Right lobe of liver (tissue), 4 donors: ENCODE measurements at regions not wholly inside any gene's neighbourhood (a gene's known extent, or its start where the extent isn't known, plus 50 kb on each side); places are given as distances from the start of the nearest gene placed in this dataset.

Experiments
- POLR2A ChIP-seq: fragments of 450-650 bp; IDR thresholded peaks from one replicate; pipeline ENCODE4 v1.6.1; 2017; ENCODE audit warnings: antibody characterized with exemption, mild to moderate bottlenecking
- TF ChIP-seq, protein P1 (sequence below), 4 donors: fragments of 200-600 bp in 3 of 4; fragments of 450-650 bp in 1 of 4; IDR thresholded peaks; one replicate each; pipeline versions ENCODE4 v1.5.1 to v1.8.0; 2016 to 2022; ENCODE audit warnings: antibody characterized with exemption in 4 of 4, mild to moderate bottlenecking in 2 of 4
- donor health status: DM: no; HTN: no; CAD: no.
- donor health status: DM: no; HTN: no; CAD: no.
- donor health status: DM: no; HTN: yes; CAD: no.

DNA sequence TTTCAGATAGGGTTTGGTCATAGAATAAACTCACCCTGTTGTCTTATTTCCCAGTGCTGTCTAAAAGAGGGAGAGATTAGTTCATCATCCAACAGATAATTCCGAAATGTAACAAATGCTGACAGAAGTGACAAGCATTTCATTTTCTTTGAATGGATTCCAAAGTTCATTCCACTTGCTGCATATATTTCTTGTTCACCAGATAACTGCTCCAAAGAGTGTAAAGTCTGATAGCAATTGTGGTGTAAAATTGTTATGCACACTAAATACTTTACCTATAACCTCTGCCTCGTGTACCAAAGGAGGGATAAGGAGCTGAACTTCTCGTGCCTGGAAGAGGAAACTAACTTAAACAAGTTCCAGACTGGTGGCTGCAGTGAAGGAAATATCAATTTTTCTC is 290.0 kb upstream of the ADAMTSL1 start:
- TF ChIP-seq, protein P1, sequence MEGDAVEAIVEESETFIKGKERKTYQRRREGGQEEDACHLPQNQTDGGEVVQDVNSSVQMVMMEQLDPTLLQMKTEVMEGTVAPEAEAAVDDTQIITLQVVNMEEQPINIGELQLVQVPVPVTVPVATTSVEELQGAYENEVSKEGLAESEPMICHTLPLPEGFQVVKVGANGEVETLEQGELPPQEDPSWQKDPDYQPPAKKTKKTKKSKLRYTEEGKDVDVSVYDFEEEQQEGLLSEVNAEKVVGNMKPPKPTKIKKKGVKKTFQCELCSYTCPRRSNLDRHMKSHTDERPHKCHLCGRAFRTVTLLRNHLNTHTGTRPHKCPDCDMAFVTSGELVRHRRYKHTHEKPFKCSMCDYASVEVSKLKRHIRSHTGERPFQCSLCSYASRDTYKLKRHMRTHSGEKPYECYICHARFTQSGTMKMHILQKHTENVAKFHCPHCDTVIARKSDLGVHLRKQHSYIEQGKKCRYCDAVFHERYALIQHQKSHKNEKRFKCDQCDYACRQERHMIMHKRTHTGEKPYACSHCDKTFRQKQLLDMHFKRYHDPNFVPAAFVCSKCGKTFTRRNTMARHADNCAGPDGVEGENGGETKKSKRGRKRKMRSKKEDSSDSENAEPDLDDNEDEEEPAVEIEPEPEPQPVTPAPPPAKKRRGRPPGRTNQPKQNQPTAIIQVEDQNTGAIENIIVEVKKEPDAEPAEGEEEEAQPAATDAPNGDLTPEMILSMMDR (IDR thresholded peaks at IDR 0.05): no peak
- TF ChIP-seq POLR2A: no peak
